Loucy (cell line): ENCODE measurements at regions not wholly inside any gene's neighbourhood (a gene's known extent, or its start where the extent isn't known, plus 50 kb on each side); places are given as distances from the start of the nearest gene placed in this dataset.

ENCODE experiments used
- EZH2phosphoT487 ChIP-seq: fragments of 200-600 bp; IDR thresholded peaks from 2 replicates; pipeline ENCODE4 v1.6.1; 2018; ENCODE audit warnings: antibody characterized with exemption, mild to moderate bottlenecking, moderate library complexity, borderline replicate concordance
- TF ChIP-seq, protein P1 (sequence below): fragments of 200-600 bp; sonication (generic); conservative IDR thresholded peaks from 2 replicates; pipeline ENCODE4 v1.5.1; 2014; ENCODE audit warnings: mild to moderate bottlenecking, antibody characterized with exemption, low read length

DNA sequence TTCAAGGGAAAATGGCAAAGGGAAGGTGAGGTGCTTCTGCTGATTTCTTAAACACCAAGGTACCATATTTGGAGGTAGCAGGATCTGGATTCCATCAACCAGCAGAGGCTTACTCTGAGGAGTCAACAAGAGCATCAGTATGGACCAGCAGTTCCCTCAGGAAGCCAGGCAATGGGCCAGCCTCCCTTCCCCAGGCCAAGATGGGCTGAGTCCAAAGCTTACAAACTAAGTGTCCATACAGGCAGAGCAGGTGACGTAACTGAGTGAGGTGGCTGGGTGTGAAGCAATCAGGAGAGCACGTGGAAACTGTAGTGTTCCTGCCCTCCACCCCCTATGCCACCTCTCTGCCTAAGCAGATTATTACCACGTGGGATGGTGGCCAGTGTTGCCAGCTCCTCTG, 134.2 kb upstream of the HNRNPA3 start:
- TF ChIP-seq, protein P1, sequence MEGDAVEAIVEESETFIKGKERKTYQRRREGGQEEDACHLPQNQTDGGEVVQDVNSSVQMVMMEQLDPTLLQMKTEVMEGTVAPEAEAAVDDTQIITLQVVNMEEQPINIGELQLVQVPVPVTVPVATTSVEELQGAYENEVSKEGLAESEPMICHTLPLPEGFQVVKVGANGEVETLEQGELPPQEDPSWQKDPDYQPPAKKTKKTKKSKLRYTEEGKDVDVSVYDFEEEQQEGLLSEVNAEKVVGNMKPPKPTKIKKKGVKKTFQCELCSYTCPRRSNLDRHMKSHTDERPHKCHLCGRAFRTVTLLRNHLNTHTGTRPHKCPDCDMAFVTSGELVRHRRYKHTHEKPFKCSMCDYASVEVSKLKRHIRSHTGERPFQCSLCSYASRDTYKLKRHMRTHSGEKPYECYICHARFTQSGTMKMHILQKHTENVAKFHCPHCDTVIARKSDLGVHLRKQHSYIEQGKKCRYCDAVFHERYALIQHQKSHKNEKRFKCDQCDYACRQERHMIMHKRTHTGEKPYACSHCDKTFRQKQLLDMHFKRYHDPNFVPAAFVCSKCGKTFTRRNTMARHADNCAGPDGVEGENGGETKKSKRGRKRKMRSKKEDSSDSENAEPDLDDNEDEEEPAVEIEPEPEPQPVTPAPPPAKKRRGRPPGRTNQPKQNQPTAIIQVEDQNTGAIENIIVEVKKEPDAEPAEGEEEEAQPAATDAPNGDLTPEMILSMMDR = no peak
- TF ChIP-seq EZH2phosphoT487 = no peak
